Mesothelial cell of epicardium (in vitro differentiated cells): ENCODE measurements at regions not wholly inside any gene's neighbourhood (a gene's known extent, or its start where the extent isn't known, plus 50 kb on each side); places are given as distances from the start of the nearest gene placed in this dataset.
"Not testable (repeated sequence)": the region's sequence is repeated elsewhere in the genome, so short reads cannot be mapped to it uniquely, and the experiment has no call there.

Experiments
- DNase-seq, 2 experiments: peaks; one replicate each; pipeline ENCODE4 v3.0.0; 2021; ENCODE audit warnings: low spot score in 2 of 2; ENCODE audit not compliant: unreplicated experiment in 2 of 2
- H3K27ac Mint-ChIP-seq: 2 replicates; pipeline ENCODE4 v1.8.0; 2021; ENCODE audit warnings: mixed read lengths
- H3K27me3 Mint-ChIP-seq: 2 replicates; pipeline ENCODE4 v1.8.0; 2021; ENCODE audit warnings: low read depth, mixed read lengths
- H3K36me3 Mint-ChIP-seq: 2 replicates; pipeline ENCODE4 v1.8.0; 2021; ENCODE audit warnings: mixed read lengths
- H3K4me1 Mint-ChIP-seq: 2 replicates; pipeline ENCODE4 v1.8.0; 2021; ENCODE audit warnings: mixed read lengths
- H3K4me3 Mint-ChIP-seq: 2 replicates; pipeline ENCODE4 v1.8.0; 2021; ENCODE audit warnings: mild to moderate bottlenecking, moderate library complexity, mixed read lengths
- H3K9me3 Mint-ChIP-seq: 2 replicates; pipeline ENCODE4 v1.8.0; 2021; ENCODE audit warnings: mixed read lengths
- CTCF ChIP-seq: fragments of 200-600 bp; sonication (generic); IDR thresholded peaks from one replicate; pipeline ENCODE4 v1.5.0; 2021; ENCODE audit warnings: antibody characterized with exemption; ENCODE audit not compliant: unreplicated experiment

GRCh38 chr5:32951878-32952277 is 240.8 kb downstream of the NPR3 start:
- no peak for TF ChIP-seq CTCF
- peaks cover 8% of the 10 kb centered on the region for H3K27me3 Mint-ChIP-seq
- no peak overlapping the region for H3K4me3 Mint-ChIP-seq
- no peak for DNase-seq
- no peaks in the 10 kb centered on the region for H3K4me1 Mint-ChIP-seq
- no peak overlapping the region for H3K27ac Mint-ChIP-seq
- H3K9me3 Mint-ChIP-seq = no peaks in the 10 kb centered on the region
- no peaks in the 10 kb centered on the region for H3K36me3 Mint-ChIP-seq

- H3K9me3 Mint-ChIP-seq, H3K4me3 Mint-ChIP-seq, H3K27me3 Mint-ChIP-seq, H3K36me3 Mint-ChIP-seq, H3K27ac Mint-ChIP-seq, DNase-seq, H3K4me1 Mint-ChIP-seq: not testable (repeated sequence)
Observed at GRCh38 chr5:32952421-32952820, 241.3 kb downstream of the NPR3 start.

GRCh38 chr5:32953694-32954093 is 242.6 kb downstream of the NPR3 start:
- Mint-ChIP-seq H3K9me3 (peaks cover 12% of the 10 kb centered on the region), H3K27me3 (peaks cover 1% of the 10 kb centered on the region)

GRCh38 chr5:32955814-32956213 is 244.7 kb downstream of the NPR3 start:
- Mint-ChIP-seq H3K9me3 (peaks cover 16% of the 10 kb centered on the region), H3K27me3 (peaks cover 1% of the 10 kb centered on the region), H3K4me1 (no peaks in the 10 kb centered on the region), H3K27ac (no peak overlapping the region), H3K36me3 (no peaks in the 10 kb centered on the region), H3K4me3 (no peak overlapping the region)
- no peak for TF ChIP-seq CTCF
- no peak for DNase-seq

More at GRCh38 chr5:32953694-32954093, 242.6 kb downstream of the NPR3 start:
- TF ChIP-seq CTCF = no peak
- Mint-ChIP-seq H3K27ac (no peak overlapping the region), H3K4me1 (no peaks in the 10 kb centered on the region), H3K4me3 (no peak overlapping the region), H3K36me3 (no peaks in the 10 kb centered on the region)
- DNase-seq = no peak

- Mint-ChIP-seq H3K4me1 (peaks cover 15% of the 10 kb centered on the region), H3K9me3 (peaks cover 16% of the 10 kb centered on the region), H3K27ac (no peak overlapping the region), H3K4me3 (no peak overlapping the region), H3K36me3 (no peaks in the 10 kb centered on the region), H3K27me3 (no peaks in the 10 kb centered on the region)
- no peak for DNase-seq
- TF ChIP-seq CTCF = no peak
Observed at GRCh38 chr5:32960340-32961058, 249.4 kb downstream of the NPR3 start.

- H3K27me3 Mint-ChIP-seq = no peaks in the 10 kb centered on the region
- DNase-seq = no peak
- H3K27ac Mint-ChIP-seq = no peak overlapping the region
- no peak for TF ChIP-seq CTCF
- no peak overlapping the region for H3K4me3 Mint-ChIP-seq
- H3K9me3 Mint-ChIP-seq = peaks cover 16% of the 10 kb centered on the region
- peaks cover 15% of the 10 kb centered on the region for H3K4me1 Mint-ChIP-seq
- no peaks in the 10 kb centered on the region for H3K36me3 Mint-ChIP-seq
Observed at GRCh38 chr5:32961059-32961415, 249.9 kb downstream of the NPR3 start.
